ENCODE measurements at regions not wholly inside any gene's neighbourhood (a gene's known extent, or its start where the extent isn't known, plus 50 kb on each side); places are given as distances from the start of the nearest gene placed in this dataset.
"Not testable (repeated sequence)": the region's sequence is repeated elsewhere in the genome, so short reads cannot be mapped to it uniquely, and the experiment has no call there.

GRCh38 chr2:184187421-184187971, 410.8 kb upstream of the ZNF804A start:
- no peaks in the 10 kb centered on the region for H3K36me3 ChIP-seq (ENCODE audit: control insufficient read depth, insufficient read depth, low read length)
- DNase-seq (ENCODE audit: low read depth) = no peak
- POLR2A ChIA-PET = no interaction called here
- H3K4me3 ChIP-seq (ENCODE audit: low read depth, low read length) = no peak overlapping the region
- H3K27me3 ChIP-seq (ENCODE audit: control insufficient read depth, insufficient read depth, low read length) = no peaks in the 10 kb centered on the region
- CTCF ChIA-PET = no interaction called here
- TF ChIP-seq CTCF (IDR thresholded peaks at IDR 0.05; ENCODE audit: insufficient read depth, low read depth, low read length) = no peak

DNA sequence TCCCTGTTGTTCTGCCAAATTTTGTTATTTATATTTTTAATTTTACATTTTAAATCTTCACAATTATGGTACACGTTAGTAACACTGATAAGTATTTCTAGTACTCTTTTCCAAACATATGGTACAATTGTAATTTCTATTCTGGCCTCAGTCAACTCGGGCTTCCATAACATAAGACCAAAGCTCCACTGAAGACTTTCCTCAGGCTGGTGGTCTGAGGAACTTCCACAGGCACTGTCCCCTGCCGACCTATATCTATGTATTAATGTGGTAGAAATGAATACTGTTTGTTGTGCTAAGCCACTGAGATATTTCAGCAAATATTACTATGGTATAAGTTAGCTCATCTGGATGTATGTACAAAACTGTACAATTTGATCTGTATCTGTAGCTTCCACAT, 407.6 kb upstream of the ZNF804A start:
- no peak for DNase-seq (ENCODE audit: low read depth)
- no peak for TF ChIP-seq CTCF (IDR thresholded peaks at IDR 0.05; ENCODE audit: insufficient read depth, low read depth, low read length)
- H3K27me3 ChIP-seq (ENCODE audit: control insufficient read depth, insufficient read depth, low read length) = no peaks in the 10 kb centered on the region
- CTCF ChIA-PET = no interaction called here
- no peaks in the 10 kb centered on the region for H3K36me3 ChIP-seq (ENCODE audit: control insufficient read depth, insufficient read depth, low read length)
- POLR2A ChIA-PET = no interaction called here
- H3K4me3 ChIP-seq (ENCODE audit: low read depth, low read length) = no peak overlapping the region

GRCh38 chr2:184192649-184193048, 405.7 kb upstream of the ZNF804A start:
- no peak overlapping the region for H3K4me3 ChIP-seq (ENCODE audit: low read depth, low read length)
- POLR2A ChIA-PET = no interaction called here

DNA sequence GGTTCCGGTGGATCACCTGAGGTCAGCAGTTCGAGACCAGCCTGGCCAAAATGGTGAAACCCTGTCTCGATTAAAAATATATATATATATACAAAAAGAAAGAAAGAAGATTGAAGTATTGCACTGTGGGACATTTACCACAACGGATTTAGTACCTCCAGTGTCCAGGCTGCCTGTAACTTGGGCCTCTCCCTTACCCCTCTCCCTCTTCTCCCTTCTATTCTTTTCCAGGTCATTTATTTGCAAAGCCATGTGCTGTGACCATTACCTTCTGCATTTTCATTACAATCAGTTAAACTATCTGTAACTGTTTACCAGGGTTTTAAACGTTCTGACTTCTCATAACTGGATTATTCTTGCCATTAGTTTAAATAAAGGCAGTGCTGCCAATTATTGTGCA, 400.9 kb upstream of the ZNF804A start:
- POLR2A ChIA-PET = no interaction called here
- H3K27me3 ChIP-seq (ENCODE audit: control insufficient read depth, insufficient read depth, low read length) = no peaks in the 10 kb centered on the region
- CTCF ChIA-PET = interaction anchor here (0.6 kb wide), 1 partner anchor 17 kb away, joined by 4 read pairs; no protein-coding TSS in a partner anchor
- no peak for DNase-seq (ENCODE audit: low read depth)
- H3K4me3 ChIP-seq (ENCODE audit: low read depth, low read length) = no peak overlapping the region
- no peak for TF ChIP-seq CTCF (IDR thresholded peaks at IDR 0.05; ENCODE audit: insufficient read depth, low read depth, low read length)
- H3K36me3 ChIP-seq (ENCODE audit: control insufficient read depth, insufficient read depth, low read length) = no peaks in the 10 kb centered on the region

More at GRCh38 chr2:184192649-184193048, 405.7 kb upstream of the ZNF804A start:
- CTCF ChIA-PET = no interaction called here
- Histone ChIP-seq H3K36me3 (ENCODE audit: control insufficient read depth, insufficient read depth, low read length) (no peaks in the 10 kb centered on the region), H3K27me3 (ENCODE audit: control insufficient read depth, insufficient read depth, low read length) (no peaks in the 10 kb centered on the region)
- no peak for TF ChIP-seq CTCF (IDR thresholded peaks at IDR 0.05; ENCODE audit: insufficient read depth, low read depth, low read length)
- no peak for DNase-seq (ENCODE audit: low read depth)

DNA sequence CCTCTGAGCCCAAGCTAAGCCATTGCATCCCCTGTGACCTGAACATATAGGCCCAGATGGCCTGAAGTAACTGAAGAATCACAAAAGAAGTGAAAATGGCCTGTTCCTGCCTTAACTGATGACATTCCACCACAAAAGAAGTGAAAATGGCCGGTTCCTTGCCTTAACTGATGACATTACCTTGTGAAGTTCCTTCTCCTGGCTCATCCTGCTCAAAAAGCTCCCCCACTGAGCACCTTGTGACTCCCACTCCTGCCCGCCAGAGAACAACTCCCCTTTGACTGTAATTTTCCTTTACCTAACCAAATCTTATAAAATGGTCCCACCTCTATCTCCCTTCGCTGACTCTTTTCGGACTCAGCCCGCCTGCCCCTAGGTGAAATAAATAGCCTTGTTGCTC, 399.5 kb upstream of the ZNF804A start:
- H3K27me3 ChIP-seq (ENCODE audit: control insufficient read depth, insufficient read depth, low read length); POLR2A ChIA-PET; DNase-seq (ENCODE audit: low read depth); CTCF ChIA-PET; H3K4me3 ChIP-seq (ENCODE audit: low read depth, low read length); H3K36me3 ChIP-seq (ENCODE audit: control insufficient read depth, insufficient read depth, low read length): not testable (repeated sequence)

DNA sequence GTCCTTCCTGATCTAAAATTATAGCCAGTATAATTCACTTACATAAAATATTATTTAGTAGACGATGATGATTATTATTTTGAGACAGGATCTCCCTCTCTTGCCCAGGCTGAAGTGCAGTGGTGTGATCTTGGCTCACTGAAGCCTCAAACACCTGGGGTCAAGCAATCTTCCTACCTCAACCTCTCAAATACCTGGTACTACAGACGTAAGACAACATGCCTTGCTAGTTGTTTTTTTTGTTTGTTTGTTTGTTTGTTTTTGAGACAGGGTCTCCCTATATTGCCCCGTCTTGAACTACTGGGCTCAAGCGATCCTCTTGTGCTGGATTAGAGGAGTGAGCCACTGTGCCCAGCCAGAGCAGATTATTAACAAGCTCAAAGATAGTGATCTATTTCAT, 399.1 kb upstream of the ZNF804A start:
- ChIA-PET CTCF (no interaction called here), POLR2A (no interaction called here)
- H3K4me3 ChIP-seq (ENCODE audit: low read depth, low read length) = no peak overlapping the region
- no peak for DNase-seq (ENCODE audit: low read depth)
- H3K36me3 ChIP-seq (ENCODE audit: control insufficient read depth, insufficient read depth, low read length) = no peaks in the 10 kb centered on the region
- no peaks in the 10 kb centered on the region for H3K27me3 ChIP-seq (ENCODE audit: control insufficient read depth, insufficient read depth, low read length)
- TF ChIP-seq CTCF (IDR thresholded peaks at IDR 0.05; ENCODE audit: insufficient read depth, low read depth, low read length) = no peak

Measured in BJ (cell line).